ENCODE measurements at regions not wholly inside any gene's neighbourhood (a gene's known extent, or its start where the extent isn't known, plus 50 kb on each side); places are given as distances from the start of the nearest gene placed in this dataset.

DNA sequence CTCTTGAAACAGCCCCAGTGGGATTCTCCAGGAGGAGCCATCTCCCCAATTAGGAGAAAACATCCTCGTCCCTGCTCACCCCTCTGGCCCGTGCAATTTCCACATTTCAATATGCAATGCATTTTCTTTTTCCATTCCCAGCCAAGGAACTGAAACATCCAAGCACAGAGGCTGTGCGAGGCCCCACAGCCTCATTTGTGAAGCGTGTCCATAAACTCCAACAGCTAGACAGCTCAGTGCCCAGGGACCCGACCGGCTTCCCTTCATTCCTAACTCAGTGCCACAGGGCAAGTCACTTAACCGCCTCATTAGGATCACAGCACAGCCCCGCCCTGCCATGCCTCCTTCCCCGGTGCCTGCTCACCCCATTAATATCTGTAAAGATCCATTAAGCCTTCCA, 204.2 kb upstream of the IGF1R start:
- no peak for DNase-seq
- WGBS, 2 donors, result 40 to 70% methylated on average over 9 of the region's 9 CpGs
- TF ChIP-seq POLR2AphosphoS5 (IDR thresholded peaks at IDR 0.05), result no peak
- intact Hi-C loops (cut with DNase I), result loop anchor here (5.0 kb wide), 1 partner anchor 203 kb away; the partner anchor contains the start of gene IGF1R
- H3K36me3 ChIP-seq, result no peaks in the 10 kb centered on the region
- H3K4me3 ChIP-seq, result no peak overlapping the region
- no peaks in the 10 kb centered on the region for H3K9me3 ChIP-seq
- H3K27ac ChIP-seq, result no peak overlapping the region
- H3K27me3 ChIP-seq, result no peaks in the 10 kb centered on the region
- H3K4me1 ChIP-seq, result peaks cover 0 to 5% (median 0%) of the 10 kb centered on the region in 4 donors

- Histone ChIP-seq H3K4me3 (no peak overlapping the region), H3K27ac (no peak overlapping the region), H3K36me3 (no peaks in the 10 kb centered on the region), H3K9me3 (no peaks in the 10 kb centered on the region), H3K27me3 (no peaks in the 10 kb centered on the region), H3K4me1 (peaks cover 0 to 5% (median 0%) of the 10 kb centered on the region in 4 donors)
- no peak for DNase-seq
- 82 to 88% methylated on average over 11 of the region's 11 CpGs for WGBS, 2 donors
- TF ChIP-seq, protein P1, sequence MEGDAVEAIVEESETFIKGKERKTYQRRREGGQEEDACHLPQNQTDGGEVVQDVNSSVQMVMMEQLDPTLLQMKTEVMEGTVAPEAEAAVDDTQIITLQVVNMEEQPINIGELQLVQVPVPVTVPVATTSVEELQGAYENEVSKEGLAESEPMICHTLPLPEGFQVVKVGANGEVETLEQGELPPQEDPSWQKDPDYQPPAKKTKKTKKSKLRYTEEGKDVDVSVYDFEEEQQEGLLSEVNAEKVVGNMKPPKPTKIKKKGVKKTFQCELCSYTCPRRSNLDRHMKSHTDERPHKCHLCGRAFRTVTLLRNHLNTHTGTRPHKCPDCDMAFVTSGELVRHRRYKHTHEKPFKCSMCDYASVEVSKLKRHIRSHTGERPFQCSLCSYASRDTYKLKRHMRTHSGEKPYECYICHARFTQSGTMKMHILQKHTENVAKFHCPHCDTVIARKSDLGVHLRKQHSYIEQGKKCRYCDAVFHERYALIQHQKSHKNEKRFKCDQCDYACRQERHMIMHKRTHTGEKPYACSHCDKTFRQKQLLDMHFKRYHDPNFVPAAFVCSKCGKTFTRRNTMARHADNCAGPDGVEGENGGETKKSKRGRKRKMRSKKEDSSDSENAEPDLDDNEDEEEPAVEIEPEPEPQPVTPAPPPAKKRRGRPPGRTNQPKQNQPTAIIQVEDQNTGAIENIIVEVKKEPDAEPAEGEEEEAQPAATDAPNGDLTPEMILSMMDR (IDR thresholded peaks at IDR 0.05), result no peak
- TF ChIP-seq EP300 (IDR thresholded peaks at IDR 0.05) (no peak), POLR2A (IDR thresholded peaks at IDR 0.05) (no peak), POLR2AphosphoS5 (IDR thresholded peaks at IDR 0.05) (no peak)
- intact Hi-C loops (cut with DNase I), result no loop called here
Observed at GRCh38 chr15:98445315-98445714, 203.0 kb upstream of the IGF1R start.

DNA sequence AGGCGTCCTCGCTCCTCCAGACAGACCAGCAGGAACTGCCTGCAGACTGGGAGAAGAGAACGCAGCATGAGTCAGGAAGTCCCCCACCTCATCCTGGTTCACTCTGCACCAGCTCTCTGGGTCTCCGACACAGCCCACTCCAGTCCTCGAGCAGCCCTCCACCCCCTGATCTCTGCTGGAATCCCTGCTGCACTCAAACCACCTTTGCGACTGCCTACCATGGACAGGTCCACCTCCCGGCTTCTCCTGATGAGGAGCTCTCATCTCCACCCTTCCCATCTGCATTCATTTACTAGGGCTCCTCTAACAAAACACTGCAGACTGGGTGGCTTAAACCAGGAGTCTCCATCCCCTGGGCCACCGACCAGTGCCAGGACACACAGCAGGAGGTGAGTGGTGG, 202.3 kb upstream of the IGF1R start:
- H3K4me1 ChIP-seq, result peaks cover 0 to 5% (median 0%) of the 10 kb centered on the region in 4 donors
- TF ChIP-seq POLR2A (IDR thresholded peaks at IDR 0.05) (no peak), POLR2AphosphoS5 (IDR thresholded peaks at IDR 0.05) (no peak), EP300 (IDR thresholded peaks at IDR 0.05) (no peak)
- TF ChIP-seq, protein P1 (IDR thresholded peaks at IDR 0.05), result no peak
- H3K27ac ChIP-seq, result no peak overlapping the region
- no peaks in the 10 kb centered on the region for H3K36me3 ChIP-seq
- H3K4me3 ChIP-seq, result no peak overlapping the region
- DNase-seq, result no peak
- intact Hi-C loops (cut with DNase I), result no loop called here
- no peaks in the 10 kb centered on the region for H3K9me3 ChIP-seq
- no peaks in the 10 kb centered on the region for H3K27me3 ChIP-seq
- WGBS, 2 donors, result 86% methylated on average over 8 of the region's 8 CpGs

DNA sequence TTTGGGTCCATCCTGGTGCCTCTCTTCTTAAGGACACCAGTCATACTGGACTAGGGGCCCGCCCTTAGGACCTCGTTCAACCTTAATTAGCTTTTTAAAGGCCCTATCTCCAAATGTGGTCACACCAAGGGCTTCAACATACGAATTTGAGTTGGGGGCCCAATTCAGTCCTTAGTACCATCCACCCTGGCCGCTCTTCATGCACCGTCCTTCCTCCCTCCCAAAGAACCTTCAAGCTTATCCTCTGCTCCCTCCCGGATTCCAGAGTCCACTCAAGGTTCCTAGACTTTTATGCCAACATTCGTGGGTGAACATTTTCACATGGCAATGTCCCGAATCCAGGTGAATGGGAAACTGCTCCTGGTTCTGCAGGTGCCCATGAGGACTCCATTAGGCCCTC, 201.3 kb upstream of the IGF1R start:
- Histone ChIP-seq H3K27ac (no peak overlapping the region), H3K4me1 (peaks cover 0 to 5% (median 0%) of the 10 kb centered on the region in 4 donors), H3K27me3 (no peaks in the 10 kb centered on the region), H3K9me3 (no peaks in the 10 kb centered on the region), H3K4me3 (no peak overlapping the region), H3K36me3 (no peaks in the 10 kb centered on the region)
- TF ChIP-seq, protein P1 (IDR thresholded peaks at IDR 0.05), result no peak
- TF ChIP-seq POLR2AphosphoS5 (IDR thresholded peaks at IDR 0.05), result no peak
- TF ChIP-seq EP300 (IDR thresholded peaks at IDR 0.05), result no peak
- TF ChIP-seq POLR2A (IDR thresholded peaks at IDR 0.05), result no peak
- intact Hi-C loops (cut with DNase I), result no loop called here
- DNase-seq, result no peak
- WGBS, 2 donors, result 69 to 76% methylated on average over 8 of the region's 8 CpGs

DNA sequence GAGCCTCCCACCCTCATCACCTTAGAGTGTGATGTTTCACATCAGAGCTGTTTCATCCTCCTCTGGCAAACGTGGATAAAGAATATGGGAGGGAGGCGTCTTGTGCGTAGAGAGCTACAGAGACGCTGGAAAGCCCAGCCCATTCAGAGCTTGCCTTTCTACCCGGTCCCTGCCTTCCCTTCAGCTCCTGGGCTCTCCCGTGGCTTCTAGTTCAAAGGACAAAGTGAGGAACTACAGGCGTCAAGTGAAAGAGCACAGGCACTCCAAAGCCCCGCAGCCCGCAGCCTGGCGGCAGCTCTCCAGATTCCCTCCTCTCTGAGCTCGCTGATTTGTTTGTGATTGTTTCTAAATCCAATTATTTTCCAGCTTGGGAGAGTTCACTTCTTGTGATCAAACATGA, 197.1 kb upstream of the IGF1R start:
- TF ChIP-seq, protein P1 (IDR thresholded peaks at IDR 0.05), result no peak
- TF ChIP-seq POLR2AphosphoS5 (IDR thresholded peaks at IDR 0.05) (no peak), POLR2A (IDR thresholded peaks at IDR 0.05) (no peak), EP300 (IDR thresholded peaks at IDR 0.05) (no peak)
- WGBS, 2 donors, result 77 to 80% methylated on average over 11 of the region's 11 CpGs
- H3K4me3 ChIP-seq, result no peak overlapping the region
- no peak for DNase-seq
- H3K27ac ChIP-seq, result no peak overlapping the region
- H3K9me3 ChIP-seq, result no peaks in the 10 kb centered on the region
- H3K36me3 ChIP-seq, result no peaks in the 10 kb centered on the region
- no peaks in the 10 kb centered on the region for H3K4me1 ChIP-seq
- intact Hi-C loops (cut with DNase I), result no loop called here
- H3K27me3 ChIP-seq, result no peaks in the 10 kb centered on the region

All from sigmoid colon (tissue), 6 donors.